Heart left ventricle (tissue), 13 donors: ENCODE measurements at regions not wholly inside any gene's neighbourhood (a gene's known extent, or its start where the extent isn't known, plus 50 kb on each side); places are given as distances from the start of the nearest gene placed in this dataset.

Experiments used
- CTCF ChIP-seq, 12 donors: fragments of 200-600 bp; sonication (generic) in 4 of 12; IDR thresholded peaks; one replicate each; pipeline versions ENCODE4 v1.5.0 to v1.8.0; 2018 to 2022; ENCODE audit warnings: antibody characterized with exemption in 12 of 12, mild to moderate bottlenecking in 5 of 12
- POLR2A ChIP-seq, 2 donors: fragments of 450-650 bp; IDR thresholded peaks; one replicate each; pipeline ENCODE4 v1.6.1; 2017; ENCODE audit warnings: antibody characterized with exemption in 2 of 2, mild to moderate bottlenecking in 2 of 2, moderate library complexity in 2 of 2
- donor health status: ischemic (EF 13 %, LVEDD 7.1; RV severe dilation, severe dysfunction).
- donor health status: DM: no; HTN: yes; CAD: no.
- donor health status: DM: no; HTN: no; CAD: no.
- donor health status: ischemic (EF 25% LVEDD 6.9; RV normal size, moderate dysfunction).
- donor health status: ischemic (EF 25% LVEDD 5.7; RV mildly dilated, moderate dysfunction).
- donor health status: ischemic (EF 35%, LVEDD 5.7; RV mildly dilated, moderate dysfunction).
- donor health status: nonischemic (EF 11% LVEDD 7.7; RV severe dilation, severe dysfunction).
- donor health status: DM: yes; HTN: yes; CAD: no.
- donor health status: PGD.
- donor health status: ischemic (EF 29% LVEDD 5.4; RV normal size, mild dysfunction).
- donor health status: nonischemic (EF 23%, LVEDD 6.1; RV moderate dilation, normal function).

GRCh38 chr17:71969500-71969899 lies 151.3 kb upstream of the SOX9 start:
- no peak for TF ChIP-seq CTCF (IDR thresholded peaks at IDR 0.05)
- TF ChIP-seq POLR2A (IDR thresholded peaks at IDR 0.05): no peak
